ENCODE measurements at regions not wholly inside any gene's neighbourhood (a gene's known extent, or its start where the extent isn't known, plus 50 kb on each side); places are given as distances from the start of the nearest gene placed in this dataset.

GRCh38 chr10:28959850-28960501 lies 282.7 kb downstream of the BAMBI start:
- peaks cover 5% of the 10 kb centered on the region for H3K9me3 ChIP-seq
- DNase-seq (no peak), ATAC-seq (no peak)
- no peaks in the 10 kb centered on the region for H3K4me1 ChIP-seq
- no peak overlapping the region for H3K27ac ChIP-seq
- TF ChIP-seq CTCF (IDR thresholded peaks at IDR 0.05), result no peak
- no peaks in the 10 kb centered on the region for H3K36me3 ChIP-seq
- H3K27me3 ChIP-seq (ENCODE audit: low read depth), result no peaks in the 10 kb centered on the region
- intact Hi-C loops (cut with DNase I), result no loop called here
- no peak overlapping the region for H3K4me3 ChIP-seq

DNA sequence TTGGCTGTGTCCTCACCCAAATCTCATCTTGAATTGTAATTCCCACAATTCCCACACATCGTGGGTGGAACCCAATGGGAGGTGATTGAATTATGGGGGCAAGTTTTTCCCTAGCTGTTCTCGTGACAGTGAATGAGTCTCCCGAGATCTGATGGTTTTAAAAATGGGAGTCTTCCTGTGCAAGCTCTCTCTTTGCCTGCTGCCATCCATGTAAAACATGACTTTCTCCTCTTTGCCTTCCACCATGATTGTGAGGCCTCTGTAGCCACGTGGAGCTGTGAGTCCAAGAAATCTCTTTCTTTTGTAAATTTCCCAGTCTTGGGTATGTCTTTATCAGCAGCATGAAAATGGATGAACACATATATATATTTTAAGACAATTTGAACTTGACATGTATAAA lies 285.4 kb downstream of the BAMBI start:
- TF ChIP-seq CTCF (IDR thresholded peaks at IDR 0.05), result no peak
- H3K4me1 ChIP-seq, result no peaks in the 10 kb centered on the region

GRCh38 chr10:28963539-28964221 lies 286.4 kb downstream of the BAMBI start:
- H3K4me1 ChIP-seq, result no peaks in the 10 kb centered on the region
- H3K27me3 ChIP-seq (ENCODE audit: low read depth), result no peaks in the 10 kb centered on the region
- no peak for TF ChIP-seq CTCF (IDR thresholded peaks at IDR 0.05)
- no peak overlapping the region for H3K4me3 ChIP-seq
- DNase-seq, result no peak
- H3K36me3 ChIP-seq, result no peaks in the 10 kb centered on the region
- H3K27ac ChIP-seq, result no peak overlapping the region
- ATAC-seq, result no peak
- intact Hi-C loops (cut with DNase I), result no loop called here
- peaks cover 5% of the 10 kb centered on the region for H3K9me3 ChIP-seq

More for the DNA sequence above, 285.4 kb downstream of the BAMBI start:
- H3K27ac ChIP-seq, result no peak overlapping the region
- intact Hi-C loops (cut with DNase I), result no loop called here
- DNase-seq (no peak), ATAC-seq (no peak)
- no peaks in the 10 kb centered on the region for H3K27me3 ChIP-seq (ENCODE audit: low read depth)
- H3K36me3 ChIP-seq, result no peaks in the 10 kb centered on the region
- peaks cover 5% of the 10 kb centered on the region for H3K9me3 ChIP-seq
- H3K4me3 ChIP-seq, result no peak overlapping the region

DNA sequence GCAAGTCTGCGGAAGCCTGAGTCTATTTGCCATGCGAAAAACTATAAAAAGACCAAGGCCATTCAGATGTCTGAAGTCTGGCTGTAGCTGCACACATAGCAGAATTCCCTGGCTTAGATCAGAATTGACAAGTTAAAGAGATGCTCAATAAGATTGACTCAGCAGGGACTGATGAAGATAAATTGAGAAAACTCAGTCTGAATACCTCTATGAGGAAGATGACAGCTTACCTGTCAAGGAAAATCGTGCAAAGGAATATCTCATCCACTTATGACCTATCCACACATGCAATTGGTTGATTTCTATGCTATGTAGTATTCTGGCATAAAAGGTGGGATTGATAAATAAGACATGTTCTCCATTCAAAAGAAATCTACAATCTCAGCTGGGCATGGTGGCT lies 288.6 kb downstream of the BAMBI start:
- Histone ChIP-seq H3K27me3 (ENCODE audit: low read depth) (no peaks in the 10 kb centered on the region), H3K4me1 (no peaks in the 10 kb centered on the region), H3K36me3 (no peaks in the 10 kb centered on the region), H3K9me3 (peaks cover 5% of the 10 kb centered on the region), H3K4me3 (no peak overlapping the region), H3K27ac (no peak overlapping the region)
- no peak for TF ChIP-seq CTCF (IDR thresholded peaks at IDR 0.05)
- DNase-seq (no peak), ATAC-seq (no peak)
- intact Hi-C loops (cut with DNase I), result no loop called here

- DNase-seq, result no peak
- Histone ChIP-seq H3K4me1 (no peaks in the 10 kb centered on the region), H3K27ac (no peak overlapping the region), H3K27me3 (ENCODE audit: low read depth) (no peaks in the 10 kb centered on the region), H3K4me3 (no peak overlapping the region), H3K36me3 (no peaks in the 10 kb centered on the region), H3K9me3 (peaks cover 5% of the 10 kb centered on the region)
- no peak for ATAC-seq
- intact Hi-C loops (cut with DNase I), result no loop called here
- no peak for TF ChIP-seq CTCF (IDR thresholded peaks at IDR 0.05)
Observed at GRCh38 chr10:28967031-28967430, 289.7 kb downstream of the BAMBI start.
